ENCODE measurements at regions not wholly inside any gene's neighbourhood (a gene's known extent, or its start where the extent isn't known, plus 50 kb on each side); places are given as distances from the start of the nearest gene placed in this dataset.

- no peak for DNase-seq
- H3K9me3 Mint-ChIP-seq = peaks cover 20% of the 10 kb centered on the region
- H3K4me3 Mint-ChIP-seq = no peak overlapping the region
- intact Hi-C loops (cut with micrococcal nuclease) = no loop called here
- no peaks in the 10 kb centered on the region for H3K4me1 Mint-ChIP-seq
- no peaks in the 10 kb centered on the region for H3K36me3 Mint-ChIP-seq (ENCODE audit: low read depth)
- H3K27ac Mint-ChIP-seq = no peak overlapping the region
- H3K27me3 Mint-ChIP-seq = no peaks in the 10 kb centered on the region
Measured at GRCh38 chr20:11432407-11432806, 485.3 kb upstream of the BTBD3 start.

- H3K36me3 Mint-ChIP-seq (ENCODE audit: low read depth) = no peaks in the 10 kb centered on the region
- H3K27me3 Mint-ChIP-seq = no peaks in the 10 kb centered on the region
- no peak overlapping the region for H3K4me3 Mint-ChIP-seq
- peaks cover 24% of the 10 kb centered on the region for H3K9me3 Mint-ChIP-seq
- no peak overlapping the region for H3K27ac Mint-ChIP-seq
- no peaks in the 10 kb centered on the region for H3K4me1 Mint-ChIP-seq
- intact Hi-C loops (cut with micrococcal nuclease) = no loop called here
- no peak for DNase-seq
Measured at GRCh38 chr20:11436113-11436905, 481.4 kb upstream of the BTBD3 start.

DNA sequence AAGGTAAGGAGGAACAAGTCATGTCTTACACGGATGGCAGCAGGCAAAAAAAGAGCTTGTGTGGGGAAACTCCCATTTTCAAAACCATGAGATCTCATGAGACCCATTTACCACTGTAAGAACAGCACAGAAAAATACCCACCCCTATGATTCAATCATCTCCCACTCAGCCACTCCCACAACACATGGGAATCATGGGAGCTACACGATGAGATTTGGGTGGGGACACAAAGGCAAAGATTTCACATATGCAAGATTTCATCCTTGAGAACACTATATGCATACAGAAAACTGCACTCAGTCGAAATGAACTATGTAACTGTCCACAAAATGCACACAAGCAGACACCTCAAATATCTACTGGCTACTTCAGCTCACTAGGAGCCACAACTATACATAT lies 480.6 kb upstream of the BTBD3 start:
- Mint-ChIP-seq H3K9me3 (peaks cover 24% of the 10 kb centered on the region), H3K4me1 (no peaks in the 10 kb centered on the region), H3K36me3 (ENCODE audit: low read depth) (no peaks in the 10 kb centered on the region), H3K27me3 (no peaks in the 10 kb centered on the region), H3K27ac (no peak overlapping the region), H3K4me3 (no peak overlapping the region)
- no peak for DNase-seq
- intact Hi-C loops (cut with micrococcal nuclease) = no loop called here

GRCh38 chr20:11437611-11438380 lies 479.9 kb upstream of the BTBD3 start:
- Mint-ChIP-seq H3K9me3 (peaks cover 20% of the 10 kb centered on the region), H3K4me1 (no peaks in the 10 kb centered on the region), H3K36me3 (ENCODE audit: low read depth) (no peaks in the 10 kb centered on the region), H3K27ac (no peak overlapping the region), H3K27me3 (no peaks in the 10 kb centered on the region), H3K4me3 (no peak overlapping the region)
- intact Hi-C loops (cut with micrococcal nuclease) = no loop called here
- no peak for DNase-seq

DNA sequence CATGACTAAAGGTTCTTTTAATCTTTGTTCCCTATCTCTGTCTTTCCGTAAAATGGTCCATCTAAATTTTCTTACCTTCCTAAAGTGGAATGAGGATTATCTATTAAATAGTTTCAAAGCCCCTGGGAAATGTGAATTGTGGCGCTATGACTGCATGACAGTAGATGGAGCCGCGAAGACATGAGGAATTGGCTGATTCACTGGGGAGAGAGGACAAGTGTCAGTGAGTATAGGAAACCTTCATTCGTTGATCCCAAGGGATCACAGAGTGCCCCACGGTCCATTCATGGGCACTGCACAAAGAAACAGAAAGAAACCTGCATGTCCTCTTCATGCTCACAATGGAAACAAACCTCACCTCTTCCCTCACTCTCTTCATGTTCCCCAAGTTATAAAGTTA lies 479.3 kb upstream of the BTBD3 start:
- Mint-ChIP-seq H3K27ac (no peak overlapping the region), H3K4me3 (no peak overlapping the region), H3K36me3 (ENCODE audit: low read depth) (no peaks in the 10 kb centered on the region), H3K4me1 (no peaks in the 10 kb centered on the region), H3K27me3 (no peaks in the 10 kb centered on the region), H3K9me3 (peaks cover 20% of the 10 kb centered on the region)
- DNase-seq = no peak
- intact Hi-C loops (cut with micrococcal nuclease) = no loop called here

DNA sequence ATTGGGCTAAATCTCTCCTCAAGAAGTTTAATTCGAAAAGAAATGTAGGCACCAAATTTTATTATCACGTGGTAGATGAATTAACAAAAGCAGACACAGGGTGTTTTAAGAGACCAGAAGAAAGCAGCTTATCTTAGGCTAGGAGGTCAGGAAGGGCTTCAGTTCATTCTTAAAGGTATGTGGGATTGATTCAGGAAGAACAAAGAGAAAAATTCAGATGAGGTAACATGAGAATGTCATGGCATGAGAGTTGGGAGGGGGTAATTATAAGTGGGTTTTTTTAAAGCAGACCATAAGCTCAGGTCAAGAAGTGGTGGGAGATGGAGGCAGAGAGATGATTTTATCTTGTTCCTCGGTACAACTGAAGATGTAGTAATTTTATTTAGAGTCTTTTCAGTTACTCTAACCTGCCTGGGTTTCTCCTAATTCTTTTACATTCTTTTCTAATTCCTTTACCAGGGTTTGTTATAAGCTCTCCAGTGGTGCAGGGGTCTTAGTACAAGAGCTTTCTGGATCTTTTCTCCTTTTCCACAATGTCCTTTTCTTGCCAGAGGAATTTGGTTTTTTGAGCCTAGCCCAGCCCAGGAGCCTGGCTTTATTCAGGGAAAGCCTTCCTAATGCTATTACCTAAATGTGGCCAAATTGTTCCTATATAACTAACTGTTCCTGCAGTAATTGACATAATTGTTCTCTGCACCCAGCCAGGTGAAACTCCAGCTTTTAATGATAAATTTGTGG lies 474.1 kb upstream of the BTBD3 start:
- Mint-ChIP-seq H3K27ac (no peak overlapping the region), H3K36me3 (ENCODE audit: low read depth) (no peaks in the 10 kb centered on the region), H3K4me3 (no peak overlapping the region), H3K9me3 (no peaks in the 10 kb centered on the region), H3K4me1 (no peaks in the 10 kb centered on the region), H3K27me3 (no peaks in the 10 kb centered on the region)
- intact Hi-C loops (cut with micrococcal nuclease) = no loop called here
- DNase-seq = no peak

- H3K4me1 Mint-ChIP-seq = no peaks in the 10 kb centered on the region
- DNase-seq = no peak
- no peak overlapping the region for H3K27ac Mint-ChIP-seq
- no peak overlapping the region for H3K4me3 Mint-ChIP-seq
- no peaks in the 10 kb centered on the region for H3K36me3 Mint-ChIP-seq (ENCODE audit: low read depth)
- H3K27me3 Mint-ChIP-seq = no peaks in the 10 kb centered on the region
- peaks cover 3% of the 10 kb centered on the region for H3K9me3 Mint-ChIP-seq
- intact Hi-C loops (cut with micrococcal nuclease) = no loop called here
Measured at GRCh38 chr20:11445161-11445560, 472.5 kb upstream of the BTBD3 start.

DNA sequence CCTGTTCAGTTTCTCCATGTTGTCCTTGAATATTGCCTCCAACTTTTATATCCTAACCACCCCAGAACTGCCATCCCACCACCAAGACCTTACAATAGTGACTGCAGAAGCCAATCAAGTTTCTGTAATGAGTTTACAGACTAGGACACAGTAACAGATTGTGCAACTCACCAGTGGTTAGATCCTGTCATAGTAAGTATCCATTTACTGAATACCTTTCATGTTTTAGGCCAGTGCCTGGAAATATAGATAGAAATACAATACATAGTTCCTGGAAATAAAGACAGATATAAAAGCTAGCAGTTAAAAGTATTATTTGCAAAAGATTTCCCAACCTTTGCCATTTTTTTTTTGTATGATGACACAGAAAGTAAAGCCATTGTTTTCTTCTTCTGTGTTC lies 471.8 kb upstream of the BTBD3 start:
- intact Hi-C loops (cut with micrococcal nuclease) = no loop called here
- Mint-ChIP-seq H3K9me3 (peaks cover 4% of the 10 kb centered on the region), H3K4me3 (no peak overlapping the region), H3K36me3 (ENCODE audit: low read depth) (no peaks in the 10 kb centered on the region), H3K27me3 (no peaks in the 10 kb centered on the region), H3K27ac (no peak overlapping the region), H3K4me1 (no peaks in the 10 kb centered on the region)
- no peak for DNase-seq

DNA sequence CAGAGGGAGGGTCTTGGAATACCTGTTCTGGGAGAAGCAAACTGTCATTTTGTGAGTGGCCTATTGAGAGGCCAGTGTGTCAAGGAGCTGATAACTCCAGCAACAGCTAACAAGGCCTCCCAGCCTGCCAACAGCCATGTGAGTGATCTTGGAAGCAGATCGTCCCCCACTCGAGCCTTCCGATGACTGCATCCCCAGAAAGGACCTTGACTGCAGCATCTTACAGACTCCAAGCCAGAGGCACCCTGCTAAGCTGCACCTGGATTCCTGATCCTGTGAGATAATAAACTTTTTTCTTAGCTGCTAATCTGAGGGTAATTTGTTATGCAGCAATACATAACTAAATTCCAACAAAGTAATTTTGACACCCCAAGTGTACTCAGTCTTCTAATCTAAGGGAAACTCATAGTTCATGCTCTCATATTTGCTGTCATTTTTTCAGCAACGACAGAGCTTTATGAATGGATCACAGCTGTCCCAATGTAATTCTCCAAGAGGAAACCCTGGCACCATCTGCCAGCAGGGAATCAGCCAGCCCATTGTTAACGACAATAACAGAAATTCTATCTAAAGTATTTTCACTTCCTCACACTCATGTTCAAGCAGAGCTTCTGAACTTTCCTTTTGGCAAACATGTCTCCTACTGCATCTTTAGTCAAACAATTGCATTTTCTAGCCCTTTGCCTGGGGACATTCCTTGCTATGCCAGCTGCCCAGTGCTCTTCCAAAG lies 470.2 kb upstream of the BTBD3 start:
- Mint-ChIP-seq H3K9me3 (peaks cover 4% of the 10 kb centered on the region), H3K27me3 (no peaks in the 10 kb centered on the region), H3K27ac (no peak overlapping the region), H3K4me3 (no peak overlapping the region), H3K4me1 (no peaks in the 10 kb centered on the region), H3K36me3 (ENCODE audit: low read depth) (no peaks in the 10 kb centered on the region)
- no peak for DNase-seq
- intact Hi-C loops (cut with micrococcal nuclease) = no loop called here

GRCh38 chr20:11448554-11448953 lies 469.1 kb upstream of the BTBD3 start:
- Mint-ChIP-seq H3K4me1 (no peaks in the 10 kb centered on the region), H3K36me3 (ENCODE audit: low read depth) (no peaks in the 10 kb centered on the region), H3K4me3 (no peak overlapping the region), H3K27me3 (no peaks in the 10 kb centered on the region), H3K9me3 (peaks cover 4% of the 10 kb centered on the region), H3K27ac (no peak overlapping the region)
- DNase-seq = no peak
- intact Hi-C loops (cut with micrococcal nuclease) = no loop called here

DNA sequence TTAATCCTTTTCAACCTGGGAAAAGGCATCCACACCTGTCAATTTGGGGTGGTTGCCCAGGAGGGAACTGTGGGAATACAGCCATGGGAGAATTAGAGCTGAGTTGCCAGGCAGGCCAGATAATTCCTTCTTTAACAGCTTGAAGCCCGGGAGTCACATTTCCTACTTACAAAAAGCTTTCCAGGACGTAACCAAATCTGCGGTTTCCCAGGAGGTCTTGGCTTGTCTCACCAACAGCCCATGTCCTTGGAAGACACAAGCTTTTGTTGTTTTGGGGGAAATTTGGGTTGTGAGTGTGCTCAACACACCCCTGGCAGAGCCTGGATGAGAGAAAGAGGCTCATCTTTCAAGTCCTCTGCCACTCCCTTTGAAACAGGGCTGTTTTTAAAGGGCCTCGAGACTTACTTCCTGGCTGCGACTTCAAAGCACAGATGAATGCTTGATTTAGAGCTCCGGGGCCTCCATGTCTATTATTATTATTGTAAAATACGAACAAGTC lies 465.9 kb upstream of the BTBD3 start:
- H3K36me3 Mint-ChIP-seq (ENCODE audit: low read depth) = no peaks in the 10 kb centered on the region
- no peak for DNase-seq
- H3K27ac Mint-ChIP-seq = no peak overlapping the region
- no peaks in the 10 kb centered on the region for H3K4me1 Mint-ChIP-seq
- no peaks in the 10 kb centered on the region for H3K27me3 Mint-ChIP-seq
- H3K4me3 Mint-ChIP-seq = no peak overlapping the region
- intact Hi-C loops (cut with micrococcal nuclease) = no loop called here
- H3K9me3 Mint-ChIP-seq = peaks cover 4% of the 10 kb centered on the region

DNA sequence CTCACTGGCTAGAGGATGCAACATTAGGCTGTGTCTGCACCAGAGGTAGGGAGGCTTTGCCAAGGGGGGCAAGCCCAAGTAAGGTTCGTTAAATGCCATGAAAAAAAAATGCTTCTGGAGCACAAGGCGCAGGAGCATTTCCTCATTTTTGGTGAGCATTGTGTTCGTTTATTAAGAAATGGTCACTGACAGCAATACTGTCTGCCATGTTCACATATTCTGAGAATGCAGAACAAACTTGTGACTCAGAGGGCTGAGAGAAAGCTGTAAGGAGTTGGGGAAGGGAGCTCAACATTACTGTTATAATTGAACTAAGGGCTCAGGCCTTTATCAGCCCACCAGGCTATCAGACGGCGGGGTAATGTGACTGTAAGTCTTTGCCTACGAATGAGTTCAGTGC lies 465.4 kb upstream of the BTBD3 start:
- intact Hi-C loops (cut with micrococcal nuclease) = no loop called here
- no peak for DNase-seq
- H3K27ac Mint-ChIP-seq = no peak overlapping the region
- no peaks in the 10 kb centered on the region for H3K4me1 Mint-ChIP-seq
- H3K9me3 Mint-ChIP-seq = peaks cover 4% of the 10 kb centered on the region
- H3K27me3 Mint-ChIP-seq = no peaks in the 10 kb centered on the region
- no peak overlapping the region for H3K4me3 Mint-ChIP-seq
- H3K36me3 Mint-ChIP-seq (ENCODE audit: low read depth) = no peaks in the 10 kb centered on the region

DNA sequence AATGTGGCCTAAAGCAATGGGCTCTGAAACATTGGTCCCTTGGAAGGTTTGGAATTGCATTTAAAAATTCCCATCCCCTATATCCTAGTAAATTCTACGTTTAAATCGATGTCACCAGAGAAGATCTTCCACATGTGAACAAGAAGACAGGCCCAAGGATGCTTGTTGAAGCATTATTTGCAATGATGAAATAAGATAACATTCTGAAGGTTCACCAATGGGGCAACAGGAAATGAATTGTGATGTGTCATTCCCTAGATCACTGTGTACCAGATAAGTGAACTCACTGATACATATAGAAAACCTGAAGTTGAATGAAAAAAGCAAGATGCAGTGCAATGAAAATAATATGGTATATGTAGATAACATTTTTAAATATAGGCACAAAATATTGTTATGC lies 464.3 kb upstream of the BTBD3 start:
- Mint-ChIP-seq H3K27me3 (no peaks in the 10 kb centered on the region), H3K36me3 (ENCODE audit: low read depth) (no peaks in the 10 kb centered on the region), H3K4me1 (no peaks in the 10 kb centered on the region), H3K27ac (no peak overlapping the region), H3K9me3 (peaks cover 4% of the 10 kb centered on the region), H3K4me3 (no peak overlapping the region)
- no peak for DNase-seq
- intact Hi-C loops (cut with micrococcal nuclease) = no loop called here
